ENCODE measurements at regions not wholly inside any gene's neighbourhood (a gene's known extent, or its start where the extent isn't known, plus 50 kb on each side); places are given as distances from the start of the nearest gene placed in this dataset.

DNA sequence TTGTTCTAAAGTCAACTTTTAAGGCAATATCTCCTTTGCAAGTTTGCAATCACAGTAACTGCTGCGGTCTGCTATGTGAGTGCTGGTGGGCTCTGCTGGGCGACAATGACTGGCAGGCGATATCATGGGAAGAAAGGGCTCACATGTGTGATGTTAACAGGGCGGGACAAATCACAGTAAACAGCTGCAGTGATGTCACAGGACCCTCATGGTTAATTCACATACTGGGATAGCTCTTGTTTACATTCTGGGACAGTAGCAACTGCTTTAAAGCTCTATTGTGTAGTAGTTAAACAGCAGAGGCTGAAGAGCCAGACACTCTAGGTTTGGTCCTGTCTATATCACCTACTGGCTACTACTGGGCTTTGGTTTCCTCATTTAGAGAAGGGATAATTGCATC, 257.2 kb upstream of the ASIC2 start:
- intact Hi-C loops (cut with micrococcal nuclease): no loop called here
- Histone ChIP-seq H2AFZ (ENCODE audit: insufficient read depth, low read depth, low read length, poor library complexity, severe bottlenecking) (no peak overlapping the region), H3K4me3 (replicated peaks in 1 of 3; ENCODE audit: low read depth in 2 of 3, low read length in 3 of 3) (no peak overlapping the region), H3K27me3 (ENCODE audit: control insufficient read depth in 2 of 2, insufficient read depth in 2 of 2, low read length in 2 of 2) (no peaks in the 10 kb centered on the region), H3K9ac (ENCODE audit: insufficient read depth, low read length, poor library complexity, severe bottlenecking) (no peak overlapping the region), H3K36me3 (replicated peaks in 1 of 2; ENCODE audit: control insufficient read depth in 1 of 2, insufficient read depth in 2 of 2, low read length in 2 of 2) (no peaks in the 10 kb centered on the region), H3K4me1 (ENCODE audit: control insufficient read depth in 1 of 2, insufficient read depth in 2 of 2, low read length in 2 of 2) (no peaks in the 10 kb centered on the region), H3K79me2 (ENCODE audit: insufficient read depth, low read length) (no peaks in the 10 kb centered on the region), H3K9me3 (replicated peaks in 1 of 2; ENCODE audit: control insufficient read depth in 1 of 2, insufficient read depth in 1 of 2, low read length in 2 of 2) (no peaks in the 10 kb centered on the region), H3K27ac (ENCODE audit: low read depth in 1 of 2, low read length in 2 of 2) (no peak overlapping the region), H3K4me2 (replicated peaks; ENCODE audit: extremely low read depth, low read length, poor library complexity, severe bottlenecking) (no peak overlapping the region), H4K20me1 (ENCODE audit: insufficient read depth, low read length) (no peaks in the 10 kb centered on the region)
- DNase-seq: no peak
- no peaks in the 10 kb centered on the region for H3K4me1 Mint-ChIP-seq
- peaks cover 0 to 5% (median 2%) of the 10 kb centered on the region in 7 donors for H3K9me3 Mint-ChIP-seq
- 85% methylated on average over 4 of the region's 4 CpGs for WGBS (ENCODE audit: insufficient coverage)
- TF ChIP-seq, protein P1, sequence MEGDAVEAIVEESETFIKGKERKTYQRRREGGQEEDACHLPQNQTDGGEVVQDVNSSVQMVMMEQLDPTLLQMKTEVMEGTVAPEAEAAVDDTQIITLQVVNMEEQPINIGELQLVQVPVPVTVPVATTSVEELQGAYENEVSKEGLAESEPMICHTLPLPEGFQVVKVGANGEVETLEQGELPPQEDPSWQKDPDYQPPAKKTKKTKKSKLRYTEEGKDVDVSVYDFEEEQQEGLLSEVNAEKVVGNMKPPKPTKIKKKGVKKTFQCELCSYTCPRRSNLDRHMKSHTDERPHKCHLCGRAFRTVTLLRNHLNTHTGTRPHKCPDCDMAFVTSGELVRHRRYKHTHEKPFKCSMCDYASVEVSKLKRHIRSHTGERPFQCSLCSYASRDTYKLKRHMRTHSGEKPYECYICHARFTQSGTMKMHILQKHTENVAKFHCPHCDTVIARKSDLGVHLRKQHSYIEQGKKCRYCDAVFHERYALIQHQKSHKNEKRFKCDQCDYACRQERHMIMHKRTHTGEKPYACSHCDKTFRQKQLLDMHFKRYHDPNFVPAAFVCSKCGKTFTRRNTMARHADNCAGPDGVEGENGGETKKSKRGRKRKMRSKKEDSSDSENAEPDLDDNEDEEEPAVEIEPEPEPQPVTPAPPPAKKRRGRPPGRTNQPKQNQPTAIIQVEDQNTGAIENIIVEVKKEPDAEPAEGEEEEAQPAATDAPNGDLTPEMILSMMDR (IDR thresholded peaks at IDR 0.05): no peak
- H3K36me3 Mint-ChIP-seq: no peaks in the 10 kb centered on the region
- H3K4me3 Mint-ChIP-seq: no peak overlapping the region
- peaks cover 5 to 7% (median 6%) of the 10 kb centered on the region in 3 donors for H3K27me3 Mint-ChIP-seq (ENCODE audit: low read depth in 3 of 3)
- H3K27ac Mint-ChIP-seq: no peak overlapping the region

DNA sequence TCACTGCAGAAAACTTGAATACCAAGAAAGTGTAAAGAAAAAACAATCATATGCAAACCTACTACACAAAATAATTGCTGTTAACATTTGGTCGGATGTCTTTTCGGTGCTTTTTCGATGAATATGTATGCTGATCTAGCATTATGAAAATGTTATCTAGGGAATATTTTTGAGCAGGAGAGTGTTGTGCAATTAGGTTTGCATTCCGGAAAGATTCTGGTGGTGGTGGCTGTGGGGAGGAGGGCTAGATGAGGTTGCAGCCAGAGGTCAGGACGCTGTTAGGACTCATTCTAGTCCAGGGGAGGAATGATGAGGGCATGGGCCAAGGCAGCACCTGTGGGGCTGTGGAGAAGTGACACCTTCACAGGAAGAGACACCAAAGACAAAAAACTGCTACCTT, 258.0 kb upstream of the ASIC2 start:
- H3K4me3 Mint-ChIP-seq: no peak overlapping the region
- Histone ChIP-seq H3K4me3 (replicated peaks in 1 of 3; ENCODE audit: low read depth in 2 of 3, low read length in 3 of 3) (no peak overlapping the region), H3K4me2 (replicated peaks; ENCODE audit: extremely low read depth, low read length, poor library complexity, severe bottlenecking) (no peak overlapping the region), H3K9me3 (replicated peaks in 1 of 2; ENCODE audit: control insufficient read depth in 1 of 2, insufficient read depth in 1 of 2, low read length in 2 of 2) (no peaks in the 10 kb centered on the region), H3K9ac (ENCODE audit: insufficient read depth, low read length, poor library complexity, severe bottlenecking) (no peak overlapping the region), H3K4me1 (ENCODE audit: control insufficient read depth in 1 of 2, insufficient read depth in 2 of 2, low read length in 2 of 2) (no peaks in the 10 kb centered on the region), H4K20me1 (ENCODE audit: insufficient read depth, low read length) (no peaks in the 10 kb centered on the region), H3K36me3 (replicated peaks in 1 of 2; ENCODE audit: control insufficient read depth in 1 of 2, insufficient read depth in 2 of 2, low read length in 2 of 2) (no peaks in the 10 kb centered on the region), H3K27me3 (ENCODE audit: control insufficient read depth in 2 of 2, insufficient read depth in 2 of 2, low read length in 2 of 2) (no peaks in the 10 kb centered on the region), H3K79me2 (ENCODE audit: insufficient read depth, low read length) (no peaks in the 10 kb centered on the region), H2AFZ (ENCODE audit: insufficient read depth, low read depth, low read length, poor library complexity, severe bottlenecking) (no peak overlapping the region), H3K27ac (ENCODE audit: low read depth in 1 of 2, low read length in 2 of 2) (no peak overlapping the region)
- TF ChIP-seq, protein P1 (IDR thresholded peaks at IDR 0.05): no peak
- no peak overlapping the region for H3K27ac Mint-ChIP-seq
- H3K27me3 Mint-ChIP-seq (ENCODE audit: low read depth in 3 of 3): peaks cover 5 to 7% (median 6%) of the 10 kb centered on the region in 3 donors
- DNase-seq: no peak
- WGBS (ENCODE audit: insufficient coverage): 91% methylated on average over 4 of the region's 5 CpGs
- intact Hi-C loops (cut with micrococcal nuclease): no loop called here
- no peaks in the 10 kb centered on the region for H3K36me3 Mint-ChIP-seq
- H3K4me1 Mint-ChIP-seq: no peaks in the 10 kb centered on the region
- H3K9me3 Mint-ChIP-seq: peaks cover 0 to 5% (median 2%) of the 10 kb centered on the region in 7 donors

Measured in CD14-positive monocyte (primary cell).